Right ventricle myocardium superior (tissue), 1 donor: ENCODE measurements at regions not wholly inside any gene's neighbourhood (a gene's known extent, or its start where the extent isn't known, plus 50 kb on each side); places are given as distances from the start of the nearest gene placed in this dataset.
"Not testable (repeated sequence)": the region's sequence is repeated elsewhere in the genome, so short reads cannot be mapped to it uniquely, and the experiment has no call there.

Source experiments
- ATAC-seq: fragments of 200-7000 bp; cut with Tn5 transposase; one replicate; pipeline ENCODE4 v1.9.1; 2020; ENCODE audit warnings: mild to moderate bottlenecking; ENCODE audit not compliant: poor library complexity
- DNase-seq: peaks from one replicate; pipeline ENCODE4 v3.0.0-alpha.2; 2020
- intact Hi-C: fragments of 100-400 bp; cut with DNase I; formaldehyde crosslinking; loops from one replicate; pipeline ENCODE4 v1.11.2; 2022
- donor health status: DM: no; HTN: yes; CAD: no; lungs with severe emphysema.

DNA sequence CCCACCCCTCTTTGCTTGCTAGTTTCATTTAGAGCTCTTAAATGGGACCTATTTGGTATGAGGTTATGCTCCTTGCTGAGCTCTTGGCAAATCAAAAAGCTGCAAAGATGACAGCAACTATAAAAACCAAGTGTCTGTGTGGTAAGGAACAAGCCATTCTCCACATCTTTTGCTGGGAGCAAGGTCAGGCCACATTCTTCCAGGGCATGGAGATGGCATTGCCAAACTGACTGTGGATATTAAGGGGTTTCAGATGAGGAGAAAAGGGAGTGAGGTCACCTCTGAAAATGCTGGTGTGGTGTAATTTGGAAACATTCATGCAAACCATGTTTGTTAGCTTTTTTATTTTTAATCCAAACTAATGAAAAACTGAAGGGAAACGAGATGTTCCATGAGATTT, 218.8 kb upstream of the IL12B start:
- intact Hi-C loops = no loop called here
- DNase-seq (no peak), ATAC-seq (no peak)

DNA sequence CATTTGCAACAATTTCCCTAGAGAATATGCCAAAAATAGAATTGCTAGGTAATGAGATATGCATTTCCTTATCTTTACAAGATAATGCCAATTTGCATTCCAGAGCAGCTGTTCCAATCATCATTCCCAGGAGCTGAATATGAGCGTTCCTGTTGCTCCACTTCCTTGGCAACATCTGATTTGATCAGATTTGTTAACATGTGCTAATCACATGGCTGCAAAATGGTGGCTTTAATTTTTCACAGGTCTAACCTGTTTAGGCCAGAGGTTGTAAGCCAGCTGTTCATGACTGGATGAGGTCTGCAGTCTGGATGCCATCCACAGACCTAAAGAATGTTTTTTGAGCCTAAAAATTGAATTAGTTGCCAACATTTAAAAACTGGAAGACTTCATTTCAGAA, 220.7 kb upstream of the IL12B start:
- intact Hi-C loops = no loop called here
- DNase-seq (no peak), ATAC-seq (no peak)

DNA sequence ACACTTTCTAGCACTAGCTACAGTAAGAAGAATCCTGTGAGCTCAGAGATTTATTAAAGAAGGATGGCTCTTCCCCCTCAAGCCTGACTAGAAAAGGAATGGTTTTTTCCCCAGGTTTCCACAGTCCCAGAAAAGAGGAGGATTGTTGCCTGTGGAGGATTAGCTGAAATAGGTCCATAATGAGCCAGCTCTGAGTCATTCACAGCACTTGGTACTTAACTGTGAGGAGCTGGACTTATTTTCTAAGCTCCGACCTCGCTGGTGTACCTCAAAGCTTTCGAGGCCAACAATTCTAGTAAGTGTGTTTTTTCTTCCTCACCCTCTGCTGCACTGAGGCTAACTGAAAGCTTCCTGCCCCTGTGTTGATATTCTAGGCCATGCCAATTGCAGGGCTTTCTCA, 222.5 kb upstream of the IL12B start:
- ATAC-seq (no peak), DNase-seq (no peak)
- intact Hi-C loops = no loop called here

DNA sequence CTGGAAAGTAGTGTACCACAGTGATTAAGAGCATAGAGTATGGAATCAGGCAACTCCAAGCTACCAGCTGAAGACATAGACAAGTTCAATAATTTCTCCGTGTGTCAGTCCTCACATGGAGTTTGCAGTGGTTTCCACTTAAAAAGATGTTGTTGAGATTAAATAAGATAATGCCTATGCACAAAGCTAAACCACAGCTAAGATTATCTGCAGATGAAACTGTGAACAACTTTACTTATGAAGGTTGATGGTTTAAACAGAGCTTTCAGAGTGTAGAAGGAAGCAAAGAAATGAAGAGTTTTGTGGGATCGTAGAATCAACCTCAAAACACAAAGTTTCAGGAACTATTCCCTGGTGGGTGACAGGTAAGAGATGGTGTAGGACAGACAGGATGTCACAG, 223.5 kb upstream of the IL12B start:
- ATAC-seq (no peak), DNase-seq (no peak)
- intact Hi-C loops = no loop called here

DNA sequence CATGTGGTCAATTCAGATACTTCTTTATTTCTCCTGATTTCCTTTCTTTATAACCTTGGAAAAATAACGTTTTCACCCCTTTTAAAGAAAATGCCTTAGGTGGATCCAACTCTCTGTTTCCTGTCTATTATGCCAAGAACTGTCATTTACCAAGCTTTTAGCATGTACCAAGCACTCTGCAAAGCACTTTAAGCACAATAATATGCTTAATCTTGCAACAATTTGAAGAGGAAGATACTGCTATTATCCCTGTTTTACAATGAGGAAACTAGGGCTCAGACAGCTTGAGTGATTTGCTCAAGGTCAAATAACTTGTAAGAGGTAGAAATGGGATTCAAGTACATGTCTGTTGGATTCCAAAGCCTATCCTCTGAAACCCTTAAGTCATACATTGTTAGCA, 224.8 kb upstream of the IL12B start:
- intact Hi-C loops = no loop called here
- no peak for DNase-seq
- no peak for ATAC-seq

DNA sequence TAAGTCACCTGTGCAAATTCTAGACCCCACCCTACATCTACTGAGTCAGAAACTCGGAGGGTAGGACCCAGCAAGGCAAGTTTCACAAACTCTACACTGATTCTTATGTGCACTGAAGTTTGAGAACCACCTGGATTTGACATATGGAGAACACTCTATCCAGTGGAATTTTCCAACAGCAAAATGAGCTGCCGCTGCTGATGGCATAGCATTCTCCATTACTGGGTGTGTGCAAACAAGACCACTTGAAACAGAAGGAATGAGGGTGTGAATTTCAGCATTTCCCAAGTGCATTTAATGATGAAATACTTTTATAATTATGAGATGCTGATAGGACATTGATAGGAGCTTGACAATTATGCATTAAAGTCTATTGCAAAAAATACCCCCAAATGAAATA, 229.1 kb upstream of the IL12B start:
- intact Hi-C loops = no loop called here
- ATAC-seq (no peak), DNase-seq (no peak)

DNA sequence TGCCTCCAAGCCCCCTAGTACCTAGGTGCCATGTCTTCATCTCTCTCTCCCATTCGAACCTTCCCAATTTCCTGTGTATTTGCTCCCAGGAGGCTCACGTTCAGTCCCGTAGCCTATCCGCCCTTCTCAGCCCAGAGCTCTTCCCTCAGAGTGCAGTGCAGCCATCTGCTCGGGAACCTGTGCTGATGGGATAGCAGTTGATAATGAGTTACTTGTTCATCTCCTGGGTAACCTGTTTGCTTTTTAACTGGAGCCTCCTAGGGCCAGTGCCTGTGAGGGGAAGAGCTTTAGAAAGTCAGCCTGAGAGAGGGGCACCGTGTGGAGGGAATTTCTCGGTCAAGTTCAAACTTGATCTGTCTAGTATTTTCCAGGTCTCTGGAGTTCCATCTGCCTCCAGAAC, 229.8 kb upstream of the IL12B start:
- ATAC-seq (no peak), DNase-seq (no peak)
- intact Hi-C loops = no loop called here

DNA sequence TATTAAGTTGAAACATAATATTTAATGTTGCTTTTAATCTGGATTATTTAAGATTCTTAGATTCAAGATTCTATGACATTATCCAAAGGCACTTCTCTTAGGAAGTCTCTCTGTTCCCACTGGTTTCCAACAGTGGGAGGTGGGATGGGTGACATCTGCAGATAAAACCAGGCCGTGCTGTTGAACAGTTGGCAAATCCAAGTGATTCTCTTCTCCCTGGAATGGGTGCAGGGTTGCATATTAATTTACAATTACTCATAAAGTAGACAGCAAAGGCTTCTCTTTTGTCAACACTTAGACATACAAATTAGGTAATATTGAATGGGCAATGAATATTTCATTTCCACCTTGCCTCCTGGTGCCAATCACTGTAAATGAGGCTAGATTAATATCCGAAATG, 233.7 kb upstream of the IL12B start:
- ATAC-seq = no peak
- intact Hi-C loops = no loop called here

DNA sequence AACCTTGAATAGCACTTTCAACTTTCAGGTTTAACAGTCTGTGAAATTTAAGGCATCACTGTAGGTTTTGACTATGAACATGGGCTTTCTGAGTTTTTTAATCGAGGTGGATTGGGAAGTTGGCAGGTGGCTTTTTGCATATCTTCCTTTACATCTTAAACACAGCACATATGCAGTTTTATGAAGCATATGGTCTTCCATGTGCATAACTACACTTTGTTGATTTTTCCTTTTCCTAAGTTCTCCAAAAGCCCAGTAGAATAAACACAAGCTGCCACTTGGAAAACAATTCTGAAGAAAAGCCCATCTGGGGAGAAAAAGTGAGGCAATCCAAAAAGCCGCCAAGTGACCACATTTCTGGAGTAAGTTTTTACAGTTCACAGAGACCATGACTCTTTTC, 236.5 kb upstream of the IL12B start:
- intact Hi-C loops = no loop called here
- DNase-seq (no peak), ATAC-seq (no peak)

More for the DNA sequence above, 233.7 kb upstream of the IL12B start:
- no peak for DNase-seq

DNA sequence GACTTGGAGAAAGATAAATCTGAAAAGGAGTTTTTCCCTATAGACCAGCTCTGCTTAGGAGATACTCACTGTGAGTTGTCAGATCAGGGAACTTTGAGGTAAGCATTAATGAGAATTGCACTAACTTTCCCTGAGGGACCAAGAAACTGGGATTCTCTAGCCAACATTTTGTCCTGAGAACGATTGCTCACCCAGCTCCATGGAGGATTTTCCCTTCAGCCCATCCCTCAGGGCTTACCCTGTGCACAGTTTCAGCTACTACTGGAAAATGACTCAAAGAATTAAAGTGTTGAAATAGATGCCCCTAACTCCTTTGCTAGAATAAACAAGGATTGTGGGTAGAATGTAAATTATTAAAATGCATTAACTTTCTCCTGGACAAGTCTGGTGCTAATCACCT, 237.2 kb upstream of the IL12B start:
- intact Hi-C loops = no loop called here
- ATAC-seq (no peak), DNase-seq (no peak)

DNA sequence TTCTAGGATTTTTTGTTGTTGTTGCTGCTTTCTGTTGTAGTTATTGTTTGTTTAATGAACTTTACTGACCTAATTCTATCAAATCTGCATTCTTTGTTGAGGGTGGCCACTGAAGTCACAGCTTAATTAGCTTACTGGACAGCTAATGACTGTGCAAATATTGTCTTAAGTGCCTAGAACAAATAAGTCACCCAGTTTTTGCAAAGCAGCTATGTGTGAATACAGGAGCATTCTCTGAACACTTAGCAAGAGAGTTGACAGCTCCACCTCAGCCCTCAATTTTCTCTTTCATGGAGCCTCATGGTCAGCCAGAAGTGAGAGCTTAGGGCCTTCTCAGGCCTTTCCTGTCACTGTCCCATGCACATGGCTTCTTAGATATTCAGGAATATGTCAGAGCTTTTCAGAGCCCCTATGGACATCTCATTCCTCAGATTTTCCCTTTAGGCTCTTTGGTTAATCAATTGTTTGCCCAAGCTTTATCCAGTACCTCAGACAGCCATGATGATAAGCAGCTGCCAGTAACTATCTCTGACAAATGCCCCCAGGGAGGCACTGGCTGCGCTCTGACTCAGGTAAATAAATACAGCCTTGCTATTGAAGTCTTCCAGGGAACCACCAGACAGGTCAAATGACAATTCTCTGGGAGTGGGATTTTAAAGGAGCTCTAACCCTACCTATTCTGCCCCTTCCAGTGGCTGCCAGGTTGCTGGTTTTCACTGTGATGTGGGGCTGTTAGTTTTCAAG, 241.4 kb upstream of the IL12B start:
- no peak for ATAC-seq
- intact Hi-C loops = no loop called here
- DNase-seq = no peak

DNA sequence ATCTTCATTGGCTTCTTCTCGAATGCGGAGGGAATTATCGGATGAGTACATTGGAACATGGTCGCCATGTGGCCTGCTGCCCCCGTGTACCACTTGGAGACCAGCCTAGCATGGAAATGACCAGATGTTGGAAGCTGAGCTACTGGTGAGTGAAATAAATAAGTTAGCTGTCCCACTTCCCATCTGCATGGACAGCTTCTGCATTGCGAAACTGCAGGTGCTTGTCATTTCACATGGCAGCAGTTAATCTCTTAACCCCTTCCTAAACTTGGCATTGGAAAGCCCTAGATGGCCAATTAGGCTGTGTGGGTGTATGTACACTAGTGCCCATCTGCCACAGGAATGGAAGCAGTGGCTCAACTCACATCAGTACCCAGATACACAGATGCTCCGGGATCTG, 246.6 kb upstream of the IL12B start:
- ATAC-seq (no peak), DNase-seq (no peak)
- intact Hi-C loops = no loop called here

DNA sequence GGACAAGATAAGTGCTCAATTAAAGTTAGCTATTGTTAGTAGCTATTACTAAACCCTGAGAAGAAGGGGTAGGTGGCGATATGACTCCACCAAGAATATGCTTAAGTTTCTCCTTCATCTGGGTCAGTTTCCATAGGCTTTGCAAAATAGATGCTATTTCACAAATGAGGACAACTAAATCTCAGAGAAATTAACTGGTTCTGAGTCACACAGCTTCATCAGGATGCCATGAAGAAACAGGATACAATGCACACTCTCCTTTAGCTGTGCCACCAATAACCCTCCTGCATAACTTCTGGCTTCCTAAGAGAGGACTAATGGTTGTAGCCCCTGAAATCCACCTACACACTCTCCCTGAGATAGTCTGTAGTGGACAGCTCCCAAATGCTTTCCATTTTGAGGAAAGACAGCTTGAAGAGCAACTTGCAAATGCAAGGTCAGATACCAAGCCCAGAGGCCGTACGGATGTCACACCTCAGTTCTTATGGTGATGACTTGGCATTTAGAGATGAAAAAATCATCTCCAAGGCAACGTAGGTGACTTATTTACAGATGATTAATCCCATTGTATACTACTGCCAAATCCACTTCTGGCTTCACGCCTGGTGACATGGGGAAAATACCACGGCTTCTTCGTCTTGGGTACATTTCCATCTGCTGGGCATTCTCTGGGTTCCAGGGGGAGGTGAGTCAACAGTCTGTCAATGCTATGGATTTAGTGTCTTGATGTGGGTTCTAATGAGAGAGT, 251.4 kb upstream of the IL12B start:
- intact Hi-C loops = no loop called here
- peak; percentile 68 for ATAC-seq
- DNase-seq = no peak

DNA sequence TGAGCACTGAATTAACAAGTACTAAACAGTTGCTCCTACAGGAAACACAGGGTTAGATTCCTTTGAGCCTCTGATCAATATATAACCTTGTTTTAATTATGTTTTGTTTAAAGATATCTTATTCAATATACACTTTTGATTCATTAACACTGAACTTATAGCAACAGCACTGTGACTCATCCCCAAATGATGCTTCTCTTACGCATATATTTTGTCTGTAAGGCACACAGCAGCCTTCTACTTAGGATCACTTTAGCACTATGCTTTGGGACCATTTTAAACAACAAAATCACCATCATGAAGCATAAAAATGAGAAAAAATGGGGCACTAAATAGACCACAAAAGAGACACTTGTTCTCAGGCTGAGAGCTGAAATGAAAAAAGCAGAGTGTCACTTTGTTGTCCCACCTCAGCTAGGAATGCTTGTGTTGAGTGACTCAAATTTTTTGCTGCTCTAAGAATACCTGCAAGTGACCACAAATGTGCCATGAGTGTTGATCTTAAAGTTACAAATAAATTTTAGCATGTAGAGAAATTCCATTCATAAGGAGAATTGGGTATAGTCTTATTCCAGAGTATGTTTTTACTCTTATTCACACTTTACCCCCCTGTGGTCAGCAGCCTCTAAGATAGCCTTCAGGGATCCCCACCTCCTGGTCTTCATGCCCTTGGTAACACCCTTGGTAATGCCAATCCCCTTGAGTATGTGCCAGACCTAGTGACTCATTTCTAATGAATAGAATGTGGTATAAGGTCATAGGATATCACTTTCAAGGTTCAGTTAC, 252.7 kb upstream of the IL12B start:
- DNase-seq (no peak), ATAC-seq (no peak)
- intact Hi-C loops = no loop called here

DNA sequence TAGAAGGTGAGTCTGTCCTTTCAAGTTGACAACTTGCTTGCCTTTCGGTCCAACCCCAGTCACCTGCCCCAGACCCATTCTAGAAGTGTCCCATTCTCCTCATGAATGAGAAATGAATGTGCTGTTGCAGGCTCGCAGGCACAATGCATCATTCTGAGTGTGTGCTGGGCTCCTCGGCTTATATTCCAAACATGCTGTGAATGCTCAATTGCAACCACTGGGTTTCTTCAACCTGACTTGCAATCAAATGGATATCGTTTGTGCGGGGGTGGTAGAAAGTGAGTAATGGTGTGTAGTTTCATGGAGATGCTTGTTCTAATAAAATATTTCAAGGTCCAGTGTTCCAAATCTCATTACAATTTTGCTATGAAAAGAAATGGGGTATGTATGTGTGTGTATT, 256.6 kb upstream of the IL12B start:
- no peak for DNase-seq
- intact Hi-C loops = no loop called here

DNA sequence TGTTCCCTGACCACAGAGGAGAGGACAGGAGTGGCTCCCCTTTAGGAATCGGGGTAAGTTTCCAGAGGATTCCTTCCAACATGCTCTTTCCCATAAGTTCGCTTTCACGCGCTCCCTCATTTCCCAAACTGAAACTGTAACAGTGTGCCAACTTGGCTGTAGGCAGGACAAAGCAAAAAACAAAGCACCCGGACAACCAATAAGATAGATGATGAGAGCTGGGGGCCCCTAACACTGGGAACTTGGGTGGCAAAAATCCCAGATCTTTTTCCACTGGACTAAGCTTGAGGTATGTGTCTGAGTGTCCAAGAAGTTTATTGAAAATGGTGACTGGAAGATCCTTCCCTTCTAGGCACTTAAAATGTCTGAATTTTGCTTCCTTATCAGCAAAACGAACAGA, 258.7 kb upstream of the IL12B start:
- intact Hi-C loops = no loop called here
- no peak for DNase-seq
- ATAC-seq = no peak

More for the DNA sequence above, 256.6 kb upstream of the IL12B start:
- no peak for ATAC-seq

DNA sequence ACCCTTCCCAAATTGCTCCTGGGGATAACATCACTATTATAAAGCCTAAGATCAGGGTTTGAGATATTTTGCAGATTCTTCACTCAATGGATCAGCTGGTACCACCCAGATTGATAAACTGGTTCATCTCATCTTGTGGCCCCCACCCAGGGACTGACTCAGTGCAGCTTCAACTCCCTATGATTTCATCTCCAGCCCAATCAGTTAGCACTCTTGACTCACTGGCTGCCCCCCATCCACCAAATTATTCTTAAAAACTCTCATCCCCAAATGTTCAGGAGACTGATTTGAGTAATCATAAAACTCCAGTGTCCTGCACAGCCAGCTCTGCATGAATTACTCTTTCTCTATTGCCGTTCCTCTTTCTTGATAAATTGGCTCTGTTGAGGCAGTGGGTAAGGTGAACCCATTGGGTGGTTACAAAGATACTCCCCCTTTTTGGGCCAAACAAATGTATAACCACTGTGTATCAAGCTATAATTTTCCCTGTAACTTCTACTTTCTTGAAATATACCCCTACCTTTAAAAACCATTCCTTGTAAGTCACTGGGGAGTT, 263.3 kb upstream of the IL12B start:
- ATAC-seq (no peak), DNase-seq (no peak)
- intact Hi-C loops = no loop called here

DNA sequence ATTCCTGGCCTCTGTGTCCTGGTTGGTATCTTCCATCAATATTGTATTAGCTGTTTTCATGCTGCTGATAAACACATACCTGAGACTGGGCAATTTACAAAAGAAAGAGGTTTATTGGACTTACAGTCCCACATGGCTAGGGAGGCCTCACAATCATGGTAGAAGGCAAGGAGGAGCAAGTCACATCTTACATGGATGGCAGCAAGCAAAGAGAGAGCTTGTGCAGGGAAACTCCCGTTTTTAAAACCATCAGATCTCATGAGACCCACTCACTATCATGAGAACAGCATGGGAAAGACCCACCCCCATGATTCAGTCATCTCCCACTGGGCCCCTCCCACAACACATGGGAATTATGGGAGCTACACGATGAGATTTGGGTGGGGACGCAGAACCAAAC, 265.3 kb upstream of the IL12B start:
- ATAC-seq, DNase-seq, intact Hi-C loops: not testable (repeated sequence)

DNA sequence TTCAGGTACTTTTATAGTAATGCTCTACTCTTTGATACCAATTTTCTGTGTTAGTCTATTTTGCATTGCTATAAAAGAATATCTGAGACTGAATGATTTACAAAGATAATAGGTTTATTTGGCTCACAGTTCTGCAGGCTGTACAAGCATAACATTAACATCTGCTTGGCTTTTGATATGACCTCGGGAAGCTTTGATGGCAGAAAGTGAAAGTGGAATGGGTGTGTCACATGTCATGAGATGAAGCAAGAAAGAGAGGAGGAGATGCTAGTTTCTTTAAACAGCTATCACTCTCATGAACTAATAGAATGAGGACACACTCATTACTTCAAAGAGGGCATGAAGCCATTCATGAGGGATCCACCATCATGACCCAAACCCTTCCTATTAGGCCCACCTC, 270.9 kb upstream of the IL12B start:
- ATAC-seq (no peak), DNase-seq (no peak)
- intact Hi-C loops = no loop called here

DNA sequence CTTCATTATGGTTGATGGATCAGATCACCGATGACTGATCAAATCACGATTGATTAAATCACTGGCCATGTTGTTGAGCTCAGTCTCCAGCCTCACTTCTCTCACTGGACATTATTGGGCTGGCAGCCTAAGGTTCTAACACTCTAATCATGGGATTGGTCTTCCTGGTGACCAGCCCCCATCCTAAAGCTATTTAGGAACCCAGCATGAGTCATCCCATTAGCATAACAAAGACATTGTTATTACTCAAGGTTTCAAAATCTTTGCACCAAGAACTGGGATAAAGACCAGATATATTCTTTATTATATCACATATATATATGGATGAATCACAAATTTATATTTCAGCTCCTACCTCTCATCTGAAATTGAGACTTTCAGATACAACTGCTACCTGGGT, 272.1 kb upstream of the IL12B start:
- intact Hi-C loops = no loop called here
- ATAC-seq (no peak), DNase-seq (no peak)
